Suppressor macrophage treated with lipopolysaccharide for 1 hour (primary cell): ENCODE measurements at regions not wholly inside any gene's neighbourhood (a gene's known extent, or its start where the extent isn't known, plus 50 kb on each side); places are given as distances from the start of the nearest gene placed in this dataset.

ENCODE experiments used
- DNase-seq, 3 donors: peaks; one replicate each; pipeline ENCODE4 v3.0.0-alpha.2; 2020 to 2022

- DNase-seq, result no peak
Measured at GRCh38 chr11:62073061-62073460, 50.8 kb upstream of the INCENP start.

GRCh38 chr11:62071408-62071807 is 52.4 kb upstream of the INCENP start:
- no peak for DNase-seq

GRCh38 chr11:62069986-62070919 is 53.6 kb upstream of the INCENP start:
- no peak for DNase-seq

- DNase-seq, result no peak
Measured at GRCh38 chr11:62069374-62069773, 54.4 kb upstream of the INCENP start.

- DNase-seq, result no peak
Measured at GRCh38 chr11:62068730-62069129, 55.1 kb upstream of the INCENP start.

- no peak for DNase-seq
Measured at GRCh38 chr11:62067741-62068140, 56.1 kb upstream of the INCENP start.

GRCh38 chr11:62064221-62064620 is 59.6 kb upstream of the INCENP start:
- DNase-seq, result no peak

- no peak for DNase-seq
Measured at GRCh38 chr11:62062223-62062861, 61.5 kb upstream of the INCENP start.

- DNase-seq, result no peak
Measured at GRCh38 chr11:62061356-62062222, 62.2 kb upstream of the INCENP start.

GRCh38 chr11:62057069-62057468 is 66.7 kb upstream of the INCENP start:
- DNase-seq, result no peak

- DNase-seq, result no peak
Measured at GRCh38 chr11:62055970-62056369, 67.8 kb upstream of the INCENP start.

GRCh38 chr11:62054484-62055121 is 69.2 kb upstream of the INCENP start:
- DNase-seq, result peak; percentile 46 to 62 (median 54)

- DNase-seq, result no peak
Measured at GRCh38 chr11:62054081-62054480, 69.7 kb upstream of the INCENP start.

- no peak for DNase-seq
Measured at GRCh38 chr11:62050716-62051115, 73.1 kb upstream of the INCENP start.

GRCh38 chr11:62048100-62048499 is 75.7 kb upstream of the INCENP start:
- DNase-seq, result no peak

GRCh38 chr11:62046568-62047100 is 77.2 kb upstream of the INCENP start:
- DNase-seq, result no peak

GRCh38 chr11:62044639-62045121 is 77.2 kb upstream of the FTH1 start:
- no peak for DNase-seq

GRCh38 chr11:62035293-62035692 is 67.9 kb upstream of the FTH1 start:
- DNase-seq, result no peak

GRCh38 chr11:62034036-62034338 is 66.6 kb upstream of the FTH1 start:
- no peak for DNase-seq

GRCh38 chr11:62033191-62034035 is 66.0 kb upstream of the FTH1 start:
- DNase-seq, result no peak

GRCh38 chr11:62030071-62030684 is 62.7 kb upstream of the FTH1 start:
- DNase-seq, result no peak
